HG03108 (cell line): ENCODE measurements at regions not wholly inside any gene's neighbourhood (a gene's known extent, or its start where the extent isn't known, plus 50 kb on each side); places are given as distances from the start of the nearest gene placed in this dataset.

Experiments
- ATAC-seq: cut with Tn5 transposase; IDR thresholded peaks from one replicate; pipeline ENCODE4 v1.9.1; 2021; ENCODE audit warnings: moderate library complexity; ENCODE audit not compliant: unreplicated experiment

DNA sequence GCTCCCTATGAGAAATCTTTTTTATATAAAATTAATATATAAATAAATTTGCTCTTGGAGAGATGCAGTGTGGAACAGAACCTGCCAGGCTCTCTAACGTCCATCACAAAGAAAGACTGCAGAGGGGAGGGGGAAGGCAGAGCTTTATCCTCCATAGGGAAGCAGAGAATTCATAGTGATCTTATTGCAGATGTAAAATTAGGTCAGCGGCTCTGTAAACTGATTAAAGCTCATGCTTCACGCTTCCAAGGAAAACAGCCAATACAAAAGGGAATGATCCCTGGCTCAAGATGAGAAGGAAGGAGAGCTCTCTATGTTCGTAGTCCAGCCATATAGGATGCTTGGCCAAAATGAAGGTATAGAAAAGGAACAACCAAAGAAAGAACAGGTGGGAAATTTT, 532.3 kb upstream of the PSMD7 start:
- ATAC-seq, result no peak

DNA sequence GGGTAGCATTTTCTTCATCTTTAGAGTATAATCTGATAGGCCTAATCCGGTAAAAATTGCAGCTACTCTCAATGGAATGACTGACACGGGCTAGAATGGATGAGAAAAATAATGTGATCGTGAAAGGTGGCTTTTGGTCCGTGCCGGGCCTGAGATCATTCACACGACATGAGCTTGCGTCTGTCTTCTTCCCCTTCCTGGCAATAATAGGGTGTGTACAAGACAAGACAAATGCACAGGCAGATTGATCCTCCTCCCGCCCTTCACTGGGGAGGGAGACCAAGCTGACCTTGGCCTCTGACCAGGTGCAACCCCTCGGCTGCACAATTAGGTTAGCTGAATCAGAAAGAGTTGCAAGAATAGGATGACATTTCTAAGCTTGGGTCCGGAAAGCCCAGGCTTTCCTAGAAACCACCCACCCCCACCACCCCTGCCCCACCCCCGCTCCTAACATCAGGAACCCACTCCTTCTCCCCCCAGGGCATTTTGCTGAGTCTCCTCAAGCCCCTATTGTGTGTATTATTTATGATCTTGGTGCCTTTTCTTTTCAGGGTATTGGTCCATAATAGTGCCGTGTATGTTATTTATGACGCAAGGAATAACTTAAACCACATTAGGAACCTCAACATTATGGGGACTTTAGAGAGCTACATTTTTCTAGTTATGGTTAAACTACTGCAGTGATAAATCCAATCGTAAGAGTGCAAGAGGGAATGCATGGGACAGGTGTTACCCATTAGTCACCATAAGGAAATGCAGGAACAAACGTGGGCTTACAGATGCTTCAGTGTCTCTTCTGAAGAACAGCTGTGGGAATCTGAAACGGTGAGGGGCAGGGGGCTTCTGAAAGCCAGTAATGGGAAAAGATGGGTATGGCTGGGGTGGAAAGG, 540.1 kb upstream of the PSMD7 start:
- no peak for ATAC-seq

DNA sequence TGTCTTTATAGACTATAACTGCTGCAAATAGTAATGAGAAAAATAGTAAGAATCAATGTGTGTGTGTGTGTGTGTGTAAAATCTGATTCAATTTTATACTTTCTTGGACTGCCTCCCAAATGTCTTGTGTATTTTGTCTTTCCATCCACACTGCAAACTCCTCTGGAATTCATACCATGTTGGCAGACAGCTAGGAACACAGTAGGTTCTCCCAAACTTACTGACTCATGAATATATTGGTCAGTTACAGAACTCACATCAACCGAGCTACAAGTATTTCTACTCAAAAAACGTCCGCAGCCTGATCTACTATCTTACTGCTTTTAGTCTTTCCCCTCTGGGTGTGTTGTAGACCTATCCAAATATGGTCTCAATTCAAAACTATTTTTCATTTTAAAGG, 542.7 kb upstream of the PSMD7 start:
- no peak for ATAC-seq

DNA sequence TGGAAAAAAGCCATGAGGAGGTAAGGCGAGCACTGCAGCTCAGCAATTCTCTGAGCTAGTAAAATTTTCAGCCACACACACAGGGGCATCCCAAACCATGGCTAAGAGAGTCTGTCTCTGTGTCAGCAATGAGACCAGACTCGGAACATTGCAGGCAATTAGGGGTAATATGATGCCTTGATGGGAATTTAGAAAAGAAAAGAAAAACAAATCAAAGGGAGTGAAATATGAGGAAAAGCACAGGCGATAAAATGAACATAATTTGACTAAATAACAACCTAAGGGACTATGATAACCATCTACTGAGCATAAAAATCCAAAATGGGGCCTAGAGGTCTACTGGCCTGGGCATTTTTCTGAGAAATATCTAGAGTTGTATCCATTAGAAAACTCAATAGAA, 546.0 kb upstream of the PSMD7 start:
- no peak for ATAC-seq

DNA sequence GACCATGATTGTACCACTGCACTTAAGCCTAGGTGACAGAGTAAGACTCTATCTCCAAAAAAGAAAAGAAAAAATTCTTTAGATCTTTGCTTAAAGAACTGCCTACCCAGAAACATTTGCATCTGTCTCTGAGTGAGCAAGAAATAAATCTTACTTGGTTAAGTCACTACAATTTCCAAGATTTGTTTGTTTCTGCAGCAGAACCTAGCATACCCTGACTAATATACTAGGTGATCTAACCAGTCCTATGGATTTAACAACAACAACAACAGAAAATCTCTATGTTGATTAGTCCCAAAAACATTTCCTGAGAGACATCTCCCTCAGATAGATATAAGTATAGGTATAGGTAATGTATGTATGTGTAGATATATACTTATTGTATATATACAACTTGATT, 549.3 kb upstream of the PSMD7 start:
- no peak for ATAC-seq

DNA sequence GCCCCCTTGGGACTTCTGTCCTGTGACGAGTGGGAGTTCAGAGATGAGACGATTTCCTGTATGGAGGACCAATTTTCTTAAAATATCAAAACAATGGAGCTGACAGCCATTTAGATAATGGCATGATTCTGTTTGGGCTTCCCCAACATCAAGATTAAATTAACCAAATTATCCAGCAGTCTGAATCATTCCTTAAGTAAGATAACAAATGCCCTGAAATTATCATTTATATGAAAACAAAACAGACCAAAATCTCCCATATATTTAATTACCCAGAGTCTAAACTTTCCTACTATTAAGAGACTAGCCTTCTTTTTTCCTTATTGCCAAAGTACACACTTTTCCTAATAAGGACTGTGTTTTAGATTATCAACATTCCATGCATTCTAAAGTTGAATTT, 550.1 kb upstream of the PSMD7 start:
- no peak for ATAC-seq

DNA sequence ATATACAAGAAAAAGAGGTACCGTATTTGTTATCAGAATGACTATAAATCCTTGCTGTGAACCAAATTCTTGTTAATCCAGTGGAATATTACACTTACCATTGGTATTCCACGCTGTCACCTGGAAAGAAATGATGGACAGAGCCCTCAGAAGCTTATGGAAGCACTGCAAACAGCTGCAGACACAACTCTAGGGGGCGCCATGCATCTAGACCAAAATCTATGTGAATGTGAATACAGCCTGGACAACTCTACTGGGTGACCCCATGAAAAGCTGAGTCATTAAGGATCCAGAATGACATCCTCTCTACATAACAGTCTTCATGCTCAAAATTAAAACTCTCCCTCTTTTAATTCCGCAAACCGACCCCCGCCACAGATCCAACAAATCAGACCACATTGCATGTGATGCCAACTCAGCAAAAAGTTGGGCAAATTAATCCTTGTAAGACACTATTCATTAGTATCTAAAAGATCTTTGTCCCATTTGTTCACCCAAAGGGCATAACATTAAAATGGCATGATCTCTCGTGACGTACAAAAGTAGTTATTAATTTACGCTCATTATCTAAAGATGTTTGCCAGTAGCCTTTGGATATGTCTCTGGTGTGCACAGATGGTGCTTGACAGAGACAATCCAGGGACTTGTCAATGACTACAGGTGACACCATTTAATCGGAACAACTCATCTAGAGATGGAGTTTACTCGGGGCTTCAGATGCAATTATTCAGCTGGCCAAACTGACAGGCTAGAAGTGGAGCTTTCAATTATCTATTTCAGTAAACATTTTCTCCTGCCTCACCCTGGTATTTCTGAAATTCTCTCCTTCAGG, 552.7 kb upstream of the PSMD7 start:
- ATAC-seq, result no peak

DNA sequence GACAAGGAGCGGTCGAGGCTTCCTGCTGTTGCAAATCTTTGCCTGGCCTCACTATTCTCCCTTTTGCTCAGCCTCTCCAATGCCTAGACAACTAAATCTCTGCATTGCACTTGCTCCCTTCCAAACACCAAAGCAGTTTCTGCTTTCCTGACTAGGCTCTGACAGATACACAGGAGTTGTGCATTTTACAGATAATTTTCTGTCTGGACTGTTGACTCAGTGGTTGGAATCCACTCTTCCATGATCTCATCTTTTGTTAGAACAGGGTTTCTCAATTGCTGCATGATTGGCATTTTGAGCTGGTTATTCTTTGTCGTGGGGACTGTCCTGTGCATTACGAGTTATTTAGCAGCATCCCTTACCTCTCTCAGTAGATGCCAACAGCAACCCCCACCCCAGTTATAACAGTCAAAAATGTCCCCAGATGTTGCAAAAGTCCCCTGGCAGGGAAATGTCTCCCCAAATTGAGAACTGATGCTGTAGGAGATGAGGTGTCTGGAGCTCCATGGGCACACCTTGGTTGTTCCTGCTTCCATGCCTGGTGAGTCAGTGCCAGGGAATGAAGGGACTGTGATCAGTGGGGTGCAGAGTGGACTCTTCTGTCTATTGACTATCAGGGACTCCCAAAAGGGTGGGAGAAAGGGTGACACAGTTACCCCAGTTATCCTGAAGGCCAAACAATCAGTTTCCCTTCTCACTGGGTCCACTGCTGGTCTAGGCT, 557.4 kb upstream of the PSMD7 start:
- ATAC-seq, result no peak

DNA sequence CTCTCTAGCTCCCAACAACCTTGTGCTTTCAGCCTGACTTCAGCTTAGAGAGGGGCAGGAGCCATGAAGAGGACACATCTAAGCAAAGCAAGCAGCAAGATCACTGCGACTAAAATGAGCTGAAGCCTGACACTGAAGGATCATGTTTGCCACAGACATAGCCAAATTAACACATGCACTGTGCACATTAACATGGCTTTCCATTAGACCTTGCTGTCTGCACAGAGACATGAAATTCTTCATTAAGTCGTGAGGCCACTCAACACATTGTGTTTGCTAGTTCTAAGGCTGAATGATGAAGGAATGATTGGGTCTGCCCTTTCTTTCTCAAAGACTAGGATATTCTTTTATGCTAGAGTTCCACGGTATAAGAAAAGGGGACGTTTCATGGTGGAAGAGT, 558.3 kb upstream of the PSMD7 start:
- ATAC-seq, result no peak

DNA sequence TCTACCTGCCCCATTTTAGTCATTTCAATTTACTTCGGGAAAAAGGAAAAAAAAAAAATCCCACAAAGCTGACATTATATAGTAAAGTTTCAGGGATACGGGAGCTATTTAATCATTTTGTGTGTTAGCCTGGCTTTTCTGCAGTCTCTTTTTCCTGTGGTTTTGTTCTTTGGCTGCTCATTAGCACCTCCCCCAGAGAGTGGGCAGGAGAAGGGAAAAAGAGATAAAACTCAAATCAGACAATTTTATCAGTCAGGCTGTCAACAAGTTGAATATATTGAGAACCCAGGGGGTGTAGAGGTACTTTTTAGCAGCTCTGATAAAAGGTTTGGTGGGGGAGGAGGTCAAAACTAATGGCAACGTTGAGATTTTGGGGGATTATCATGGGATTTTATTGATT, 559.0 kb upstream of the PSMD7 start:
- ATAC-seq, result no peak

DNA sequence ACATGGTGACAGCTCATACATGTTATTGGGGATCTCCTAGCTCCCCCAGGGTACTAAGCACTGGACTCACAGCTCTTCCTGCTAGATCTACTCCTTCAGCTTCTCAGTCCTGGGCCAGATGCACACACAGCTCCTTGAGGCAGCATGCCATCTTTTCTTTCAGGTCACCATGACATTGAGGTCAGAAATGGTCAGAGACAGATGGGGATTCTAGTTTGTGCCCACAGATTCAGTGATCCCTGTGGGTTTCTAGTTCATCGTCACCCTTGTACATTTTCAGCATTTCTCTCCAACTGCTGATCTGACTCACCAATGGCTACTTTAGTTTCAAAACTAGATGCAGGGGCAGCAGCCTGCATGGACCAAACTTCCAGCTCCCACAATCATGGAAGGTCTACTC, 560.7 kb upstream of the PSMD7 start:
- ATAC-seq, result no peak

DNA sequence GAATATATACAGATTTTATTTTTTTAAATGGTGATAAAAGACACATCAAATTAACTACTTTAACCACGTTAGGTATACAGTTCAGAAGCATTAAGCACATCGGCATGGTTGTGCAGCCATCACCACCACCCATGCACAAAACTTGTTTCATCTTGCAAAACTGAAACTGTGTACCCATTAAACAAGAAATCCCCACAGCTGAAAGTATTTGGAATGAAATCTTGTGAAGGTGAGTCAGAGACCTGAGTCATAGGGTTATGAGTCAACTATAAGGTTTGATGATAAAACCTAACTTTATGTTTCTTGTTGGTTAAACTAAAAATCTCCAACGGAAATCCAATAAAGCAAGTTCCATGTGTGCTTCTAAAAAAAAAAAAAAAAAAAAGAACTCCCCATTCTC, 561.6 kb upstream of the PSMD7 start:
- no peak for ATAC-seq

DNA sequence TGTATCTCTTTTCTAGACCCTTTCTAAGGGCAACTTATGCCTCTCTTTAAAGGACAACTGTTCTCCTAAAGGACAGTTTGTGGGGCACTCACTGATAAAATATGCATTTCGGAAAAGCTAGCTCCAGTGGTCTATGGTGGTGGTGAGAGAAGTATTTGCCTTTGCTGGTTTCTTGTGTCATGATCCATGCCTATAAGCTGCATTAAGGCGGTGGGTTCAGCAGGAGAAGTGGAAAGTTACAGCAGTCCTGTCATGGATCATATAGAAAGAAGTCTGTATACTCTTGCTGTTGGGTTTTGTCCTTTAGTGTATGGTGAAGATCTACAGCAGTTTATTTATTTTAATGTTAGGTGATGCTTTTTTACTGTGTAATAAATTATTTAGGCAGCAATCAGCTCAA, 563.9 kb upstream of the PSMD7 start:
- ATAC-seq, result no peak

DNA sequence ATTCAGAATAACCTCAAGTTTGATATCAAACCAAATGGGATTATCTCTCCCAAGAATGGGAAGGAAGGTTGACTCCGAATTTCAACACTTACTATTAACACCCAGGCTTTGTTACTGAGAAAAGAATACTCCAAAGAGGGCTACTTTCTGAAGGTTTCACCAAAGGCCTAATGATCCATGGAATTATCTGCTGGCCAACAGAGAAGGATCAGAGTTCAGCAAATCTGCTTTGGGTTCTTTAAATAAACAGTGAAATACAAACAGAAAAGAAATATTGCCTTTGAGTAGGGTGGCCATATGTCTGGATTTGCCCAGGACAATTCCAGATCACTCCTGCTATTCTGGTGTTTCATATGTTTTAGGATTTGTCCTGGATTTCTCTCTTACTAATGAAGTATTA, 564.5 kb upstream of the PSMD7 start:
- no peak for ATAC-seq

DNA sequence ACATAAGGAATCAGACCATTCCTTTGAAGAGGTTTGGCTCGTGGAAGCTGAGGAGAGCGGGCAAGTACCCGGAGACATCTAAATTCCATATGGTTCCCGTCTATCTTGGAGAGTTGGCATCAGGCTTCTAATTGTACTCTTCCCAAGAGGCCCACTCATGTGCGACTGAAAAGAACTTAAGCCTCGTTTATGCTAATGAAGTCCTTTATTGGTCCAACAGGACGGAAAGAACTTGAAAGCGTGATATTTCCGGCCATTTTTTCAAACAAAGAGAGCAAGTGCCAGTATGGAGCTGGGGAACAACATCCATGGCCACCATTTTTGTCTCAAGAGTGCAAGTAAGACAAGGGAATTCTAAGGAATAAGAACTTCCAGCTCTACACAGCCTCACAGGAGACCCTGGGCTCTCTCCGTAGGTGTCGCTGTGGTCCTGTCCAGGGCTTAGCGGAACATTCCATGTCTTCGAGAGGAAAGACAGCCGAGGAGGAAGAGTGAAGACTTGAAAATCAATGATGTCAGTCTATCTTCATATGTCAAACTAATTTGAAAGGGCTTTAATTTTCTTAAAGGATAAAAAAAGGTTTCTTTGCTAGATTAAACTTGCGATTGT, 566.0 kb upstream of the PSMD7 start:
- no peak for ATAC-seq

DNA sequence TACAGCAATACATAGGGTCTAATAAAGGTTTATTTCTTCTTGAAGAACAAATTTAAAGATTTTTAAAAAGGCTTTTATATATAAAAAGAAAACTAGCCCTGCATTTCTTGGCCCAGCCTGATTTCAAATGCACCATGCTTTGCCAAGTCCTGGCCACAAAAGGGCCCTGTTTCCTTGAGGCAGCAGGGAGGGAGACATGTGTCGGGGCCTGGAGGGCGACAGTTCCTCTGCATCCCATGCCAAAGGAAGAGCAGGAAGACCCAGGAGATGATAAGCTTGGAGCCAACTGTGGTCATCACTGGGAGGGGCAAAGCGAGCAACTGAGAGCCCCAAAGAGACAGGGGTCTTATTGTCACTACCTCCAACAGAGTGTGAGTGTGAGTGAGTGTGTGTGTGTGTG, 571.5 kb upstream of the PSMD7 start:
- no peak for ATAC-seq

DNA sequence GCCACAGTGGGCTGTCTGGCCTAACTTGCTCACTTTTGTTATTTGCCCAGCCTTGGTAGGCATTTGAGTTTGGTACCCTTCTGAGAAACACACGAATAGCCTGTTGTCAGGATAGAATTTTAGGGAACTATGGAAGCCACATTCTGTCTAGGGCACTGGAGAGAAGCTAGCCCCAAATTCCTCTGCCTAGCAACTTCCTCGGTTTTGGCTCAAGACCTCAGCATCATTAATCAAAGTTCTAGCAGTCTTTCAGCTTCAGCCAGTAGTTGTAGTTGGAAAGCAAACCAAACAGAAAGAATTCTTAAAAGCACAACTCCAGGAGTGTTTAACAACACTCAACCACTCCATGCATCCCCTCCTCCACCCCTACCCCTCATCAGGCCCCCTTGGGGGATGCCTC, 572.1 kb upstream of the PSMD7 start:
- no peak for ATAC-seq

DNA sequence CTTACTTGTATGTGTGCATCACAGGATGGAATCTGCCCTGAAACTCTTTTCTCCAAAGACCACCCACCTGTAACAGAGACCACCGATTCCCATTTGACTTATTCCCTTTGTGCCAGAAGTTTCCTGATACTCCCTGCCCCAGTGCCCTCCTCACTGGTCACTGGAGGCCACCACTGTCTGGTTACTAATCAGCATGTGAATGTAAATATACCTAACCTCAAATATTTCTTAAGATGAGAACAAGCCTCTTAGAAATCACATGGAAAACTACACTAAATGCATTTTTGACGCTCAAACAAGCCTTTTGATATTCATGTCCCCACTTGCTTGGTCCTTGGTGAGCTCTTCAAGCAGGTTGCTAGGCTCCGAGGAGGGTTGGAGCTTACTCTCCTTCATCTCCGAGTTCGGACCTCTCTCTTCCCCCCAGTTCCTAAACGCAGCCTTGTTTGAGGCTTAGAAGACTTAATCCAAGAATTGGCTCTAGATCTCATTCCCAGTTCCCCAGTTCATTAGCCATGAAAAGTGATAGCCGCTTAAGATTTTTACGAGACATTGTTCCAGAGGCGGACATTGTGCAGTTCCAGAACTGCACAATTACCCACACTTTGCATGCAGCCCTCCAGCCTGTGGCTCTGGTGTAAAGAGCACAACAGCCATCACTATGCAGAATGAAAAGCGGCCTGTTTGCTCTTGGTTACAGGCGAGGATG, 579.2 kb upstream of the PSMD7 start:
- no peak for ATAC-seq

DNA sequence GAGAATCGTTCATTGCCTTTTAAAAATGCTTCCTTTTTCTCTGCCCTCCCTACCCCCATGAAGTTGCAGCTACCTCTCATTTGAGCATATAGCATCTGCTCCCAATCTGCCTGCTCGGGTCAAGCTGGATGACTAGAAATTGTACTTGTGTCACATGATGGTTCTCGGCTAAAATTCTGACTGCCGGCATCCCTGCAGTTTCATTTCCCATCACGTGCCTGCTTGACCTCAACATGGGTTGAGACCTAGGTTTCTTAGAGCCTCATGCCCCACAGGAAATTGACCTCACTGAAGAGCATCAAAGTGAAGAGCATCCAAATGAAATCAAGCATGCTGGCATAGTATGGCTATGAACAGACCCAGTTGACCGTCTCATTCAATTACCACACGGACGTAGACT, 581.6 kb upstream of the PSMD7 start:
- no peak for ATAC-seq

DNA sequence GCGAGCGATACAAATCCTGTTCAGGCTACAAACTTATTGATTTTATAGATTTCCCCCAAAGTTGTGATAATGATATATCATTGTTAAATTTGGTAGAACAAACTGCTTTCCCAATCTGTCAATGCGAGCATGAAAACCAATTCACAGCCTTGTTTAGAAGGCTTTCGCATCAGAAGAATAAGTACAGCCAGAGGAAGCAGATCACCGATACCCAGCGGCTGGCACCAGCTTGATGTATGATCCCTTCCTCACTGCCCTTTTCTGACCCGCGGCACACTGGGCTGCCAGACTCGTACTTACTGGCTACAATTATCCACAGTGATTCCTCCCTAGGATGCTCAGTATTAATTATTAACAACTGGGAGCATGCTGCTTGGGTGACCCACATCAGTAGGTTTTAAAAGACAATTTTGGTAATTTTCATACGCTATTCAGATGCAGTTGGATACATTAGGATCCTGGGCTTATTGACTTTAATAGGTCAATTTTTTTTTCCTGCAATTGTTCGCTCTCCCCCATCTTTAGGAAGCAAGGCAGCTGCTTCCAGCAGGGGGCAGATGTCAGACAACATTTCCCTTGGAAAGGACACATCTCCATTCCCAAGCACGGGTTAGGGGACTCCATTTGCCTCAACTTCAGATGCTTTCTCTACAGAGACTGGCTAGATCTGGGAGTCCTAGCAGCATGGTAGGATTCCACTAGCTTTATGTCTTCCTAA, 582.7 kb upstream of the PSMD7 start:
- ATAC-seq, result no peak
